Pancreas (tissue), 10 donors: ENCODE measurements at regions not wholly inside any gene's neighbourhood (a gene's known extent, or its start where the extent isn't known, plus 50 kb on each side); places are given as distances from the start of the nearest gene placed in this dataset.

Source experiments
- ATAC-seq, 4 donors: fragments of 200-7000 bp; cut with Tn5 transposase; one replicate each; pipeline versions ENCODE4 v1.8.0 to v1.9.1; 2020; ENCODE audit warnings: mild to moderate bottlenecking in 4 of 4, moderate library complexity in 4 of 4
- DNase-seq, 6 donors: peaks; one replicate each; pipeline ENCODE4 v3.0.0-alpha.2; 2020
- FAIRE-seq: peaks from 2 replicates; lab custom pipeline; 2012; peaks lifted over from hg19 to GRCh38; lab: Jason Lieb, UNC
- H3K27ac ChIP-seq, 4 donors: fragments of 200-600 bp; sonication (generic); 1 replicate in 3 of 4; 2 replicates in 1 of 4; pipeline versions ENCODE4 v1.5.0 to v1.8.0; 2020
- H3K27me3 ChIP-seq, 4 donors: fragments of 200-600 bp; one replicate each; pipeline ENCODE4 v1.8.0; 2021
- H3K36me3 ChIP-seq, 3 donors: fragments of 200-600 bp; sonication (generic) in 1 of 3; one replicate each; pipeline versions ENCODE4 v1.5.0 to v1.8.0; 2020 to 2021
- H3K4me1 ChIP-seq, 3 donors: fragments of 200-600 bp; one replicate each; pipeline ENCODE4 v1.8.0; 2021
- H3K4me3 ChIP-seq, 4 donors: fragments of 200-600 bp; sonication (generic) in 2 of 4; one replicate each; pipeline versions ENCODE4 v1.5.0 to v1.8.0; 2020 to 2021
- H3K9me3 ChIP-seq, 4 donors: fragments of 200-600 bp; one replicate each; pipeline ENCODE4 v1.8.0; 2021
- WGBS, 2 donors: extraction: QIAGEN DNeasy Blood & Tissue Kit; methylation state at CpG; one replicate each; pipeline ENCODE4 v1.1.7; 2013; 5-methylcytosine and 5-hydroxymethylcytosine counted together
- intact Hi-C, 3 donors: fragments of 100-400 bp; cut with DNase I; formaldehyde crosslinking; loops; one replicate each; pipeline versions ENCODE4 v1.11.1 to v1.14.2; 2022
- TF ChIP-seq, protein P1 (sequence below), 4 donors: fragments of 200-600 bp; sonication (generic) in 3 of 4; IDR thresholded peaks; one replicate each; pipeline versions ENCODE4 v1.5.0 to v1.8.0; 2021; ENCODE audit warnings: antibody characterized with exemption in 4 of 4
- donor health status: healthy with polysubstance abuse.
- donor health status: DM: no; HTN: no; CAD: no; lungs with moderate emphysema.
- donor health status: DM: no; HTN: no; CAD: no.
- donor health status: control.
- donor health status: control.
- donor health status: Bipolar disorder and iron deficiency.
- donor health status: DM: yes; HTN: yes; CAD: no.
- donor health status: DM: no; HTN: no; CAD: no.
- donor health status: DM: no; HTN: no; CAD: no.
- donor health status: DM: yes; HTN: yes; CAD: no.

GRCh38 chr16:65229191-65229662, 107.4 kb upstream of the CDH11 start:
- no peak for FAIRE-seq
- no peaks in the 10 kb centered on the region for H3K4me1 ChIP-seq

DNA sequence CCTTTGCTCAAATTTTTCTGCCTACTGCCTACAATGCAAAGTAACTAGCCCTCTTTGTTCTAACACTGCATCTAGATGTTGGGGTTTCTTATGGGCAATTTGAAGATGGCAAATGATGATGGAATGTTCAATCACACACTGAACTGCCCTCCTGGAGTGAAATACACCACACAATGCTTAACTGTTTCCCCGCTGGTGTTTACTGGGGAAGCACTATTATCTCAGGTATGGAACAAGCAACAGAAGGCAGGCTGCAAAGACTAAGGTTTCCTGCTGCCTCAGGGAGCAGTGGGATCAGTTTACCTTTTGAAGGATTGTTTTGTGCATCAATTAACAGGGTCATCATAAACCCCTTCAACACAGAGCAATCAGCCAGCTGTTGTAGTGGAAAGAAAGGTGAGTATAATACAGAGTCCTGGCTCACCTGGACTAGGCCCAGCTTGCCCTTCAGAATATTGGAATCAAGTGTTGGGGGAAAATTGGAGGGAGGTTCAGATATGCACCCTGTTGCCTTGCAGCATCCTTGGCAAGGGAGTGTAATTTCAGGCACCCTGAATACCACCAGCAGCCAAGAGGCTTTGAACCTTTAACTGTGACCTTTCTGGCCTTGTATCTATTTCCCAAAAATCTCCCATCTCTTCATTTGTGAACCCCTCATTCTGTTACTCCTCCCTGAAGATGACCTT, 105.4 kb upstream of the CDH11 start:
- TF ChIP-seq, protein P1, sequence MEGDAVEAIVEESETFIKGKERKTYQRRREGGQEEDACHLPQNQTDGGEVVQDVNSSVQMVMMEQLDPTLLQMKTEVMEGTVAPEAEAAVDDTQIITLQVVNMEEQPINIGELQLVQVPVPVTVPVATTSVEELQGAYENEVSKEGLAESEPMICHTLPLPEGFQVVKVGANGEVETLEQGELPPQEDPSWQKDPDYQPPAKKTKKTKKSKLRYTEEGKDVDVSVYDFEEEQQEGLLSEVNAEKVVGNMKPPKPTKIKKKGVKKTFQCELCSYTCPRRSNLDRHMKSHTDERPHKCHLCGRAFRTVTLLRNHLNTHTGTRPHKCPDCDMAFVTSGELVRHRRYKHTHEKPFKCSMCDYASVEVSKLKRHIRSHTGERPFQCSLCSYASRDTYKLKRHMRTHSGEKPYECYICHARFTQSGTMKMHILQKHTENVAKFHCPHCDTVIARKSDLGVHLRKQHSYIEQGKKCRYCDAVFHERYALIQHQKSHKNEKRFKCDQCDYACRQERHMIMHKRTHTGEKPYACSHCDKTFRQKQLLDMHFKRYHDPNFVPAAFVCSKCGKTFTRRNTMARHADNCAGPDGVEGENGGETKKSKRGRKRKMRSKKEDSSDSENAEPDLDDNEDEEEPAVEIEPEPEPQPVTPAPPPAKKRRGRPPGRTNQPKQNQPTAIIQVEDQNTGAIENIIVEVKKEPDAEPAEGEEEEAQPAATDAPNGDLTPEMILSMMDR (IDR thresholded peaks at IDR 0.05): no peak
- intact Hi-C loops: no loop called here
- Histone ChIP-seq H3K27me3 (no peaks in the 10 kb centered on the region), H3K4me3 (no peak overlapping the region), H3K36me3 (no peaks in the 10 kb centered on the region), H3K27ac (no peak overlapping the region), H3K9me3 (no peaks in the 10 kb centered on the region), H3K4me1 (no peaks in the 10 kb centered on the region)
- WGBS, 2 donors: 70 to 89% methylated on average over 1 of the region's 1 CpG
- FAIRE-seq (no peak), DNase-seq (no peak), ATAC-seq (no peak)

More at GRCh38 chr16:65229191-65229662, 107.4 kb upstream of the CDH11 start:
- intact Hi-C loops: no loop called here
- DNase-seq (no peak), ATAC-seq (no peak)
- Histone ChIP-seq H3K4me3 (no peak overlapping the region), H3K27me3 (no peaks in the 10 kb centered on the region), H3K27ac (no peak overlapping the region), H3K36me3 (no peaks in the 10 kb centered on the region), H3K9me3 (no peaks in the 10 kb centered on the region)
- WGBS, 2 donors: 73 to 78% methylated on average over 3 of the region's 3 CpGs
- TF ChIP-seq, protein P1 (IDR thresholded peaks at IDR 0.05): no peak

DNA sequence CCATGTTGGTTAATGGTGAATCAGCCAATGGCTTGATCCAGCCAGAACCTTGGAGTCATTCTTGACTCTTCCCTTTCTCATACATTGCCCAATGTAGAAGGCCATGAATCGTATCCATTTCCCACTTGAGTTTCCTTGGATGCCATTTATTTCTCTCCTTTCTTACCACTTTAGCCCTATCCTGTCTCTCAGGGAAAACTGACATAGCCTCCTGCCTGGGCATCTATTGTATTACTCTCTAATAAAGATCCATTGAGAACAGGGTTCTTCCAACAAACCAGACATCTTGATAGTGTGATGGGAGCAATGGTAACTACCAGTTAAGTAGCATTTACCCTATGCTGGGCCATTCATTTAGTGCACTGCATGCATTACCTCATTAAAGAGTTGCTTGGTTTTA, 104.2 kb upstream of the CDH11 start:
- Histone ChIP-seq H3K4me3 (no peak overlapping the region), H3K9me3 (no peaks in the 10 kb centered on the region), H3K27me3 (no peaks in the 10 kb centered on the region), H3K36me3 (no peaks in the 10 kb centered on the region), H3K27ac (no peak overlapping the region), H3K4me1 (no peaks in the 10 kb centered on the region)
- FAIRE-seq (no peak), ATAC-seq (no peak), DNase-seq (no peak)
- WGBS, 2 donors: 63 to 74% methylated on average over 1 of the region's 1 CpG
- intact Hi-C loops: no loop called here
- TF ChIP-seq, protein P1 (IDR thresholded peaks at IDR 0.05): no peak

- WGBS, 2 donors: 48% methylated on average over 5 of the region's 5 CpGs
- no peak for DNase-seq
- TF ChIP-seq, protein P1 (IDR thresholded peaks at IDR 0.05): no peak
- no peaks in the 10 kb centered on the region for H3K36me3 ChIP-seq
- no peak for ATAC-seq
- H3K4me3 ChIP-seq: no peak overlapping the region
- H3K4me1 ChIP-seq: no peaks in the 10 kb centered on the region
- H3K27ac ChIP-seq: no peak overlapping the region
- no peaks in the 10 kb centered on the region for H3K9me3 ChIP-seq
- no peaks in the 10 kb centered on the region for H3K27me3 ChIP-seq
- no peak for FAIRE-seq
- intact Hi-C loops: no loop called here
Measured at GRCh38 chr16:65225488-65225887, 103.6 kb upstream of the CDH11 start.

DNA sequence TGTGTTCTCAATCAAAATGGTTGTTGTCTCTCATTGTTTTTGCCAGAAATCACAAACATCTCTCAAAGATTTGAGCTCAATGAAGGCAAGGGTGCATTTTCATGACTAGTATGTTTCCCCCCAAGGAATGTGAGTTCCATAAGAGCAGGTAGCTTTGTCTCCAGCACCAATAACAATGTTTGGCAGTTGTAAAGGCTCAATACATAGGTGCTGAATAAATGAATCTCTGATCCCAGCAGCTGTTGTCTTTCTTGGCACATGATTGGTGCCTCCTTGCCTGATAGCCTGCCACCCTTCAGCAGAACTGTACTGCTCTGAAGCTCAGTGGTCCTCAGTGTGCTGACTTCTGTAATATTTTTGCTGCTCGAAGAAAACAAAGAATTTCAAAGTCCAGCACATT, 103.1 kb upstream of the CDH11 start:
- Histone ChIP-seq H3K36me3 (no peaks in the 10 kb centered on the region), H3K27ac (no peak overlapping the region), H3K9me3 (no peaks in the 10 kb centered on the region), H3K4me3 (no peak overlapping the region), H3K27me3 (no peaks in the 10 kb centered on the region), H3K4me1 (no peaks in the 10 kb centered on the region)
- TF ChIP-seq, protein P1 (IDR thresholded peaks at IDR 0.05): no peak
- intact Hi-C loops: no loop called here
- WGBS, 2 donors: 45 to 55% methylated on average over 1 of the region's 1 CpG
- DNase-seq (no peak), FAIRE-seq (no peak), ATAC-seq (no peak)
